AG04450 (cell line): ENCODE measurements at regions not wholly inside any gene's neighbourhood (a gene's known extent, or its start where the extent isn't known, plus 50 kb on each side); places are given as distances from the start of the nearest gene placed in this dataset. TPM values are rescaled to one million over a fixed set of nuclear protein-coding genes. Genes with fewer than 3 reads are reported as not detected.

Experiments used
- CTCF ChIA-PET: fragments of 300-600, 350-600 bp; formaldehyde crosslinking; extraction: SDS; loops from one replicate; lab custom pipeline; 2022; ENCODE audit warnings: antibody characterized with exemption, inconsistent platforms; lab: Charles Lee
- POLR2A ChIA-PET: fragments of 350-600 bp; formaldehyde crosslinking; extraction: SDS; loops from one replicate; lab custom pipeline; 2021; ENCODE audit warnings: antibody characterized with exemption, inconsistent platforms; lab: Yijun Ruan, JAX
- DNase-seq: peaks from one replicate; pipeline ENCODE4 v3.0.0-alpha.2; 2011; ENCODE audit warnings: low read depth, low spot score
- H3K27ac ChIP-seq: one replicate; pipeline ENCODE4 v1.5.1; 2012; ENCODE audit warnings: low read depth, low read length, control low read depth
- H3K27me3 ChIP-seq: one replicate; pipeline ENCODE4 v1.6.0; 2012; ENCODE audit warnings: low read length; ENCODE audit not compliant: control insufficient read depth, insufficient read depth
- H3K4me3 ChIP-seq: 2 replicates; pipeline ENCODE4 v1.5.1; 2011; ENCODE audit warnings: mild to moderate bottlenecking, low read depth, low read length, control low read depth
- H3K9me3 ChIP-seq: 2 replicates; pipeline ENCODE4 v1.5.1; 2012; ENCODE audit warnings: low read length; ENCODE audit not compliant: control insufficient read depth, insufficient read depth
- CTCF ChIP-seq: IDR thresholded peaks from 2 replicates; pipeline ENCODE4 v1.5.1; 2011; ENCODE audit warnings: low read depth, low read length, control low read depth, inconsistent platforms
- small RNA-seq: library from RNA; depleted of rRNA; stranded (forward); fragments of <200 nt; gene quantifications from one replicate; pipeline ENCODE3, GENCODE V24; 2012; ENCODE audit warnings: low read depth; ENCODE audit not compliant: insufficient read length

GRCh38 chr4:164683040-164683439, 70.9 kb upstream of the SMIM31 start:
- Histone ChIP-seq H3K27ac (no peak overlapping the region), H3K27me3 (no peaks in the 10 kb centered on the region), H3K9me3 (peaks cover 7% of the 10 kb centered on the region; the same call in 1 of the 2 replicates), H3K4me3 (no peak overlapping the region)
- ChIA-PET POLR2A (no interaction called here), CTCF (no interaction called here)
- DNase-seq, result no peak
- no peak for TF ChIP-seq CTCF

DNA sequence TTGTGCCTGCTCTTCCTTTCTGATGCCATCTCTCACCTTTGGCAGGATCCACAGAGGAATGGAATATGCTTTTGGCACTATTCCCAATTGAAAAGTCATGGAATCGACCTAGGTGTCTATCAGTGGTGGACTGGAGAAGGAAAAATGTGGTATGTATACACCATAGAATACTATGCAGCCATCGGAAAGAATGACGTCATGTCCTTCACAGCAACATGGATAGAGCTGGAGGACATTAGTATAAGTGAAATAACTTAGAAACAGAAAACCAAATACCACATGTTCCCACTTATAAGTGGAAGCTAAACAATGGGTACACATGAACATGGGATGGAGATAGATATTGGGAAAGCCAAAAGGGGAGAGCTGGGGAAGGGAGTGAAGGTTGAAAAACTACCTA, 58.3 kb upstream of the SMIM31 start:
- TF ChIP-seq CTCF, result no peak
- H3K27me3 ChIP-seq, result no peaks in the 10 kb centered on the region
- peaks cover 11% of the 10 kb centered on the region for H3K9me3 ChIP-seq
- POLR2A ChIA-PET, result no interaction called here
- H3K4me3 ChIP-seq, result no peak overlapping the region
- no peak overlapping the region for H3K27ac ChIP-seq
- no peak for DNase-seq
- CTCF ChIA-PET, result no interaction called here

DNA sequence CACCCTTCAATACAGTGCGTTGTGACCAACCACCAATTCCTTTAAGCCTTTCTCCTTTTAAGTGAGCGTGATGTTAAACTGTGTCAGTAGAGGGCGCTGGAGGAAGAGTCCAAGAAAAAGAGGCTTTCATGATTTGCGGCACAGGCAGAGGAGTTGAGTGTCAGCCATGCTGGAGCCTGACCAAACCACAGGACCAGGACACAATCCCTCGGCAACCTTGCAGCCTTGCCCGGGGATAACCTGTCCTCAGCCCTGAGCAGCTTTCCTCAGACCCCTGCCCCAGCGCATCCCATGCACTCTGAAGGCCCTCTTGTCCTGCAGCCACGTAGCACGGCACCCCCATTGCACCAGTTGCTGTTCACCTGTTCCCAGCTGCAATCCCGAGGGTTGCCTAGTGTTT, 53.5 kb upstream of the SMIM31 start:
- DNase-seq, result no peak
- POLR2A ChIA-PET, result no interaction called here
- CTCF ChIA-PET, result no interaction called here

DNA sequence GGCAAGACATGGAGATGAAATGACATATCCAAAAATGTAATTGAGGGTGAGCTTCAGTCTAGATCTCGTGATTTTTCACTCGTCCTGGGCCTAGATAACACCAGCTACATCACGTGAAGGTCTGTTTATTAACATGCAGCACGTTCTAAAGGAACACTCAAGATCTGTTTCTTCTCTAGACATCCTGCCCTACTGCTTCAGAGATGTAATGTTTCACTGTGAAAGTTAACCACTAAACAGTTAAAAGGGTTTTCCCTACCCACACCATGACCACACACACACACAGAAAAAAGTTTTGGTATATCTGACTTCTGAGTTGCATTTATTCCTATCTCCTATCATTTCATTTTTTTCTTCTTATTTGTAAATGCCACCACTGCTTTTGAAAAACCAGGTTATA, 52.3 kb upstream of the SMIM31 start:
- TF ChIP-seq CTCF, result no peak
- POLR2A ChIA-PET, result no interaction called here
- no peak overlapping the region for H3K4me3 ChIP-seq
- CTCF ChIA-PET, result no interaction called here
- no peaks in the 10 kb centered on the region for H3K27me3 ChIP-seq
- no peak for DNase-seq
- H3K27ac ChIP-seq, result no peak overlapping the region
- H3K9me3 ChIP-seq, result peaks cover 17% of the 10 kb centered on the region

More for the DNA sequence above, 53.5 kb upstream of the SMIM31 start:
- no peak overlapping the region for H3K27ac ChIP-seq
- no peak for TF ChIP-seq CTCF
- H3K9me3 ChIP-seq, result peaks cover 8% of the 10 kb centered on the region
- no peaks in the 10 kb centered on the region for H3K27me3 ChIP-seq
- no peak overlapping the region for H3K4me3 ChIP-seq

Small RNA genes in the stretch of these regions (small RNA-seq; reads per million reads assigned to genes)
- gene AC074198.2 (not detected), gene RNU6-284P (not detected)
